ENCODE measurements at regions not wholly inside any gene's neighbourhood (a gene's known extent, or its start where the extent isn't known, plus 50 kb on each side); places are given as distances from the start of the nearest gene placed in this dataset.

DNA sequence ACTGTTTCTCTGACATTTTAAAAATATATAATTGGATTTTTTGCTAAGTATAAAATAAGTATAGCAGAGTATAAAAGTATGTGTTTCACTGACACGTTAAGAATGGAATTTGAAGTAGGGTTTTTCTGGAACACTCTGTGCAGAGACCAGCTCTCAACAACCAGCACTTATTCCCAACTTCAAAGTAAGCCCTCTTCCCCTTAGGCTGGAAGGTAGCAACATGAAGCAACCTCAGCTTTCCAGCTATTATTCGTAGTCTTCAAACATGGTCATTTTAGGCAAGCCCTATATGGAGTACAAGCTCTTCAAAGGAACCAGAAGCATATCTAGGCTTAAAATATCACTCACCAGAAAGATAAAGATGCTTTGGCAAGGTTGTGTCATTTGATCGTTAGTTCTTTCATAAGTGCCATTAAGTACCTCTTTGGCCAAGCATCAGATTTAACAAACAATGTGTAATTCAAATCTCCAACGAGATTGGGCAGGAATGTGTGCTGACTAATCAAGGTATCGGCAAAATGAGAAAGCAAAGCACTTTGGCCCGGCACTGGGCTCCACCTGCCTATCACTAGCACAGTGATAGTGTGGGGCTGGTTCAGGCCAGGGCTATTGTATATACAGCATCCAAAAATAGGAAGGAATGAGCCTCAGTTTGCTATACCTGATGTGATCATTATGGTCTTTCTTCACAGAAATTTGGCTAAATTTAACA, 95.9 kb upstream of the FREM2 start:
- H3K9me2 ChIP-seq = no peaks in the 10 kb centered on the region
- no peaks in the 10 kb centered on the region for H3K9me3 ChIP-seq
- H2AFZ ChIP-seq (ENCODE audit: low read depth) = no peak overlapping the region
- WGBS (ENCODE audit: low lambda C conversion rate) = 18% methylated on average over 6 of the region's 6 CpGs
- no peak overlapping the region for H3K4me3 ChIP-seq (ENCODE audit: low read depth in 2 of 2, low read length in 1 of 2)
- H3K27me3 ChIP-seq (ENCODE audit: insufficient read depth) = no peaks in the 10 kb centered on the region
- ChIA-PET CTCF (interaction anchor here (2.5 kb wide), 1 partner anchor 9 kb away, joined by 9 read pairs; no protein-coding TSS in a partner anchor), POLR2A (no interaction called here)
- no peak overlapping the region for H3K9ac ChIP-seq
- no peaks in the 10 kb centered on the region for H4K20me1 ChIP-seq (ENCODE audit: insufficient read depth)
- no peak for DNase-seq
- no peaks in the 10 kb centered on the region for H3K79me2 ChIP-seq (ENCODE audit: insufficient read depth)
- no peak overlapping the region for H3K4me2 ChIP-seq
- no peaks in the 10 kb centered on the region for H3K36me3 ChIP-seq (replicated peaks in 1 of 2; ENCODE audit: control insufficient read depth in 1 of 2, insufficient read depth in 2 of 2, low read length in 1 of 2)
- H3F3A ChIP-seq (replicated peaks; ENCODE audit: insufficient read depth) = no peaks in the 10 kb centered on the region
- no peaks in the 10 kb centered on the region for H3K4me1 ChIP-seq (ENCODE audit: control insufficient read depth in 1 of 2, insufficient read depth in 2 of 2, low read depth in 1 of 2, low read length in 1 of 2)
- TF ChIP-seq SIN3A (IDR thresholded peaks at IDR 0.05; ENCODE audit: borderline replicate concordance, low read depth, low read length) (no peak), CHD2 (IDR thresholded peaks at IDR 0.05; ENCODE audit: low read length, partially characterized antibody) (no peak), RFX5 (IDR thresholded peaks at IDR 0.05; ENCODE audit: low read length) (no peak), GATA2 (CRISPR knock-in tag; IDR thresholded peaks at IDR 0.05) (no peak), NRF1 (IDR thresholded peaks at IDR 0.05; ENCODE audit: low read depth, low read length) (no peak), ELF1 (IDR thresholded peaks at IDR 0.05) (no peak), FOSL2 (IDR thresholded peaks at IDR 0.05; ENCODE audit: borderline replicate concordance, low read depth) (no peak), TCF12 (IDR thresholded peaks at IDR 0.05) (no peak), MEF2A (IDR thresholded peaks at IDR 0.05; ENCODE audit: borderline replicate concordance, low read depth) (no peak), GABPA (IDR thresholded peaks at IDR 0.05; ENCODE audit: low read depth) (no peak)
- TF ChIP-seq, protein P1, sequence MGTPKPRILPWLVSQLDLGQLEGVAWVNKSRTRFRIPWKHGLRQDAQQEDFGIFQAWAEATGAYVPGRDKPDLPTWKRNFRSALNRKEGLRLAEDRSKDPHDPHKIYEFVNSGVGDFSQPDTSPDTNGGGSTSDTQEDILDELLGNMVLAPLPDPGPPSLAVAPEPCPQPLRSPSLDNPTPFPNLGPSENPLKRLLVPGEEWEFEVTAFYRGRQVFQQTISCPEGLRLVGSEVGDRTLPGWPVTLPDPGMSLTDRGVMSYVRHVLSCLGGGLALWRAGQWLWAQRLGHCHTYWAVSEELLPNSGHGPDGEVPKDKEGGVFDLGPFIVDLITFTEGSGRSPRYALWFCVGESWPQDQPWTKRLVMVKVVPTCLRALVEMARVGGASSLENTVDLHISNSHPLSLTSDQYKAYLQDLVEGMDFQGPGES (IDR thresholded peaks at IDR 0.05; ENCODE audit: low read depth, low read length) = no peak
- TF ChIP-seq, protein P2, sequence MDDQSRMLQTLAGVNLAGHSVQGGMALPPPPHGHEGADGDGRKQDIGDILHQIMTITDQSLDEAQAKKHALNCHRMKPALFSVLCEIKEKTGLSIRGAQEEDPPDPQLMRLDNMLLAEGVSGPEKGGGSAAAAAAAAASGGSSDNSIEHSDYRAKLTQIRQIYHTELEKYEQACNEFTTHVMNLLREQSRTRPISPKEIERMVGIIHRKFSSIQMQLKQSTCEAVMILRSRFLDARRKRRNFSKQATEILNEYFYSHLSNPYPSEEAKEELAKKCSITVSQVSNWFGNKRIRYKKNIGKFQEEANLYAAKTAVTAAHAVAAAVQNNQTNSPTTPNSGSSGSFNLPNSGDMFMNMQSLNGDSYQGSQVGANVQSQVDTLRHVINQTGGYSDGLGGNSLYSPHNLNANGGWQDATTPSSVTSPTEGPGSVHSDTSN (IDR thresholded peaks at IDR 0.05) = no peak
- TF ChIP-seq, protein P3, sequence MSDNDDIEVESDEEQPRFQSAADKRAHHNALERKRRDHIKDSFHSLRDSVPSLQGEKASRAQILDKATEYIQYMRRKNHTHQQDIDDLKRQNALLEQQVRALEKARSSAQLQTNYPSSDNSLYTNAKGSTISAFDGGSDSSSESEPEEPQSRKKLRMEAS (IDR thresholded peaks at IDR 0.05; ENCODE audit: low read depth) = no peak
- TF ChIP-seq, protein P4, sequence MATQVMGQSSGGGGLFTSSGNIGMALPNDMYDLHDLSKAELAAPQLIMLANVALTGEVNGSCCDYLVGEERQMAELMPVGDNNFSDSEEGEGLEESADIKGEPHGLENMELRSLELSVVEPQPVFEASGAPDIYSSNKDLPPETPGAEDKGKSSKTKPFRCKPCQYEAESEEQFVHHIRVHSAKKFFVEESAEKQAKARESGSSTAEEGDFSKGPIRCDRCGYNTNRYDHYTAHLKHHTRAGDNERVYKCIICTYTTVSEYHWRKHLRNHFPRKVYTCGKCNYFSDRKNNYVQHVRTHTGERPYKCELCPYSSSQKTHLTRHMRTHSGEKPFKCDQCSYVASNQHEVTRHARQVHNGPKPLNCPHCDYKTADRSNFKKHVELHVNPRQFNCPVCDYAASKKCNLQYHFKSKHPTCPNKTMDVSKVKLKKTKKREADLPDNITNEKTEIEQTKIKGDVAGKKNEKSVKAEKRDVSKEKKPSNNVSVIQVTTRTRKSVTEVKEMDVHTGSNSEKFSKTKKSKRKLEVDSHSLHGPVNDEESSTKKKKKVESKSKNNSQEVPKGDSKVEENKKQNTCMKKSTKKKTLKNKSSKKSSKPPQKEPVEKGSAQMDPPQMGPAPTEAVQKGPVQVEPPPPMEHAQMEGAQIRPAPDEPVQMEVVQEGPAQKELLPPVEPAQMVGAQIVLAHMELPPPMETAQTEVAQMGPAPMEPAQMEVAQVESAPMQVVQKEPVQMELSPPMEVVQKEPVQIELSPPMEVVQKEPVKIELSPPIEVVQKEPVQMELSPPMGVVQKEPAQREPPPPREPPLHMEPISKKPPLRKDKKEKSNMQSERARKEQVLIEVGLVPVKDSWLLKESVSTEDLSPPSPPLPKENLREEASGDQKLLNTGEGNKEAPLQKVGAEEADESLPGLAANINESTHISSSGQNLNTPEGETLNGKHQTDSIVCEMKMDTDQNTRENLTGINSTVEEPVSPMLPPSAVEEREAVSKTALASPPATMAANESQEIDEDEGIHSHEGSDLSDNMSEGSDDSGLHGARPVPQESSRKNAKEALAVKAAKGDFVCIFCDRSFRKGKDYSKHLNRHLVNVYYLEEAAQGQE (IDR thresholded peaks at IDR 0.05; ENCODE audit: low read depth, low read length) = no peak
- no peak overlapping the region for H3K27ac ChIP-seq (ENCODE audit: low read depth in 2 of 2, low read length in 1 of 2)

All from SK-N-SH (cell line).